NCI-H146 treated with DMSO at 0.1 percent for 48 hours (cell line): ENCODE measurements at regions not wholly inside any gene's neighbourhood (a gene's known extent, or its start where the extent isn't known, plus 50 kb on each side); places are given as distances from the start of the nearest gene placed in this dataset.
"Not testable (repeated sequence)": the region's sequence is repeated elsewhere in the genome, so short reads cannot be mapped to it uniquely, and the experiment has no call there.

ENCODE experiments used
- DNase-seq: peaks from one replicate; lab custom pipeline; 2025; ENCODE audit not compliant: unreplicated experiment; lab: John Stamatoyannopoulos, UW

- DNase-seq = no peak
Measured at GRCh38 chr5:109580225-109580624, 109.5 kb upstream of the MAN2A1 start.

GRCh38 chr5:109575506-109575905 lies 114.2 kb upstream of the MAN2A1 start:
- DNase-seq = no peak

GRCh38 chr5:109574985-109575384 lies 114.7 kb upstream of the MAN2A1 start:
- DNase-seq = no peak

- DNase-seq = no peak
Measured at GRCh38 chr5:109573766-109574165, 116.0 kb upstream of the MAN2A1 start.

GRCh38 chr5:109573256-109573655 lies 116.5 kb upstream of the MAN2A1 start:
- no peak for DNase-seq

GRCh38 chr5:109571785-109572184 lies 117.9 kb upstream of the MAN2A1 start:
- DNase-seq = no peak

GRCh38 chr5:109570362-109570874 lies 119.3 kb upstream of the MAN2A1 start:
- DNase-seq = no peak

- DNase-seq = no peak
Measured at GRCh38 chr5:109567374-109568044, 122.2 kb upstream of the MAN2A1 start.

GRCh38 chr5:109566361-109566760 lies 123.4 kb upstream of the MAN2A1 start:
- DNase-seq = no peak

GRCh38 chr5:109563739-109564138 lies 126.0 kb upstream of the MAN2A1 start:
- no peak for DNase-seq

GRCh38 chr5:109563189-109563588 lies 126.5 kb upstream of the MAN2A1 start:
- DNase-seq = no peak

- DNase-seq = no peak
Measured at GRCh38 chr5:109562441-109562840, 127.3 kb upstream of the MAN2A1 start.

- DNase-seq = no peak
Measured at GRCh38 chr5:109561447-109561846, 128.3 kb upstream of the MAN2A1 start.

GRCh38 chr5:109560554-109560953 lies 129.2 kb upstream of the MAN2A1 start:
- no peak for DNase-seq

- DNase-seq = no peak
Measured at GRCh38 chr5:109558952-109559351, 130.8 kb upstream of the MAN2A1 start.

- DNase-seq = no peak
Measured at GRCh38 chr5:109558364-109558763, 131.4 kb upstream of the MAN2A1 start.

GRCh38 chr5:109553846-109554245 lies 135.9 kb upstream of the MAN2A1 start:
- DNase-seq = no peak

GRCh38 chr5:109551234-109551633 lies 138.5 kb upstream of the MAN2A1 start:
- DNase-seq = not testable (repeated sequence)

- DNase-seq = no peak
Measured at GRCh38 chr5:109550077-109550476, 139.7 kb upstream of the MAN2A1 start.

- no peak for DNase-seq
Measured at GRCh38 chr5:109546461-109546860, 136.7 kb upstream of the PJA2 start.

GRCh38 chr5:109544873-109545272 lies 135.1 kb upstream of the PJA2 start:
- DNase-seq = not testable (repeated sequence)

- not testable (repeated sequence) for DNase-seq
Measured at GRCh38 chr5:109538692-109539091, 128.9 kb upstream of the PJA2 start.

- DNase-seq = not testable (repeated sequence)
Measured at GRCh38 chr5:109535090-109535489, 125.3 kb upstream of the PJA2 start.
